ENCODE measurements at regions not wholly inside any gene's neighbourhood (a gene's known extent, or its start where the extent isn't known, plus 50 kb on each side); places are given as distances from the start of the nearest gene placed in this dataset.

DNA sequence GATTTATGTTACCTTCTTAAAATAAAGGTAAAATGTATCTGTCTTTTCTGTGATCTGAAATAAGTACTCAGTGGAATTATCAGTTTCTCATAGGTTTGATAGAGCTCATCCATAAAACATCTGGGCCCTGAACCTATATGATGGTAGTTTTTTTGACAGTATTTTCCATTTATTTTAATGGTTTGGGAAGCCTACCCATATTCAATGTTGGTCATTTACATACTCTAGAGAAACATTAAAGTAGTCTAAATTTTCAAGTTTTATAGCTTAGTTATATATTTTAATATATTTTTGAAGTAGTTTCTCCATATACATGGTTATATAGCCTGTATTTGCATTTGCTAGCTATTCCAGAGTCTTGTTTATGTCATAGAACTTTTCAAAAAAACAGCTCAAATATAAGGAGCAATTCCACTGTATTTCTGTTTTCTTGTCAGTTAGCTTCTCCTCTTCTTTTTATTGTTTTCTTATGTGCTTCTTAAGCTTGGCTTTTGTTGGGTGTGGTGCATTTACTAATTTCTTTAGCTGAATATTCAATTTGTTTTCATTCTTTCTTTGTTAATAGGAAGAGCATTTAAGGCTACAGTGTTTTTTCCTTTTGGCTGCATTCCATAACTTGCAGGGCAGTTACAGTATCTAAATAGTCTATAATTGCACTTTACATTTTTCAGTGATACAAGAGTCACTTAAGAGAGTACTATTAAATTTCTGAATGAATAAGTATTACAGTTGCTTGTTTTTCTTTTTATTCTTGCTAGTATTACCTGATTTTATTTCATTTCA, 181.4 kb downstream of the DKK2 start (continued):
- no peak for TF ChIP-seq CHD7 (IDR thresholded peaks at IDR 0.05; ENCODE audit: low read depth, low read length)
- no peak for TF ChIP-seq FIP1L1 (IDR thresholded peaks at IDR 0.05; ENCODE audit: low read depth, low read length, poor library complexity, severe bottlenecking)
